HEK293T (cell line): ENCODE measurements at regions not wholly inside any gene's neighbourhood (a gene's known extent, or its start where the extent isn't known, plus 50 kb on each side); places are given as distances from the start of the nearest gene placed in this dataset.

ENCODE experiments used
- ARNT ChIP-seq: fragments of 450-650 bp; IDR thresholded peaks from 2 replicates; pipeline ENCODE4 v1.6.1; 2017; ENCODE audit warnings: mild to moderate bottlenecking
- BHLHE40 ChIP-seq: fragments of 450-650 bp; IDR thresholded peaks from 2 replicates; pipeline ENCODE4 v1.6.1; 2016; ENCODE audit warnings: mild to moderate bottlenecking, moderate library complexity, borderline replicate concordance
- CTBP1 ChIP-seq: fragments of 450-650 bp; IDR thresholded peaks from 2 replicates; pipeline ENCODE4 v1.6.1; 2016; ENCODE audit warnings: borderline replicate concordance
- FOXM1 ChIP-seq: fragments of 450-650 bp; IDR thresholded peaks from 2 replicates; pipeline ENCODE4 v1.6.1; 2017; ENCODE audit warnings: mild to moderate bottlenecking, borderline replicate concordance
- HDGF ChIP-seq: fragments of 450-650 bp; IDR thresholded peaks from 2 replicates; pipeline ENCODE4 v1.6.1; 2017; ENCODE audit warnings: antibody characterized with exemption, borderline replicate concordance
- LEF1 ChIP-seq: fragments of 450-650 bp; IDR thresholded peaks from 2 replicates; pipeline ENCODE4 v1.6.1; 2017; ENCODE audit warnings: mild to moderate bottlenecking, borderline replicate concordance
- NFRKB ChIP-seq: fragments of 450-650 bp; IDR thresholded peaks from 2 replicates; pipeline ENCODE4 v1.6.1; 2016; ENCODE audit warnings: mild to moderate bottlenecking, moderate library complexity
- SP1 ChIP-seq: fragments of 450-650 bp; IDR thresholded peaks from 2 replicates; pipeline ENCODE4 v1.6.1; 2017
- TARDBP ChIP-seq: fragments of 450-650 bp; IDR thresholded peaks from 2 replicates; pipeline ENCODE4 v1.6.1; 2016
- ZNF384 ChIP-seq: fragments of 450-650 bp; IDR thresholded peaks from 2 replicates; pipeline ENCODE4 v1.6.1; 2016
- TF ChIP-seq, protein P1 (sequence below): fragments of 450-650 bp; IDR thresholded peaks from 2 replicates; pipeline ENCODE4 v1.6.1; 2016

DNA sequence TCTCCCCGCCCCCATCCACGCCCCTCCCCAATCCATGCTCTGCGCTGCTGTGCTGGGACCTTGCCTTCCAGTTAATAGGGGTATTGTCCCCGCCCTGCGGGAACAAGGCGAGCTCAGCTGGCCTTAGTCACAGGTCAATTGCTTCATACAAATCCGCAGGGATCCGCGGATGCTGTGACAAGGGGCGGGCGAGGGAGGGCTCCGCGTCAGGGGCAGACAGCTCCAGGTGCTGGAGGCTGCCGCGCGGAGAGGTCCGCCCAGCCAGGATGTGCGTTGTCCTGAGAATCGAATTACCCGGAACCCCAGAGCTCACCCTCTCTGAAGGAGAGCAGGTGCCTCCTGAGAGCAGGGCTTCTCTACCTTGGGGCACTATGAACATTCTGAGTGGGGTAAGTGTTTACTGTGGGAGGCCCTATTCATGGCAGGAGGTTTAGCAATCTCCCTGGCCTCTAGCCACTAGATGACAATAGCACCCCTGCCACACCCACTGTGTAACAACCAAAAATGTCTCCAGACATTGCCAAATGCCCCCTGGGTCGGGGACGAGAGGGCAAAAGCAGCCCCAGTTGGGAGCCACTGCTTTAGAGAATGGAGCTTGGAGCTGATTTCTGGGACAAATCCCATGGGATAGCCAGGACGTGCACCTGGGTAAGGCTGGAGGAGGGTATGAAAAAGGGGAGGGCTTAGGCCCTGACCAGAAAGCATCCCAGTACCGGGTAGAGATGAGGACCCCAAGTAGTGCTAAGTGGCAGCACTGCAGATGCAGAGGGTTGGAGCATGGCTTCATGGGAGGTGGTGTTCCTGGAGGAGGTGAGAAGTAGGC, 138.2 kb downstream of the CYLD start:
- TF ChIP-seq TARDBP = no peak
- TF ChIP-seq, protein P1, sequence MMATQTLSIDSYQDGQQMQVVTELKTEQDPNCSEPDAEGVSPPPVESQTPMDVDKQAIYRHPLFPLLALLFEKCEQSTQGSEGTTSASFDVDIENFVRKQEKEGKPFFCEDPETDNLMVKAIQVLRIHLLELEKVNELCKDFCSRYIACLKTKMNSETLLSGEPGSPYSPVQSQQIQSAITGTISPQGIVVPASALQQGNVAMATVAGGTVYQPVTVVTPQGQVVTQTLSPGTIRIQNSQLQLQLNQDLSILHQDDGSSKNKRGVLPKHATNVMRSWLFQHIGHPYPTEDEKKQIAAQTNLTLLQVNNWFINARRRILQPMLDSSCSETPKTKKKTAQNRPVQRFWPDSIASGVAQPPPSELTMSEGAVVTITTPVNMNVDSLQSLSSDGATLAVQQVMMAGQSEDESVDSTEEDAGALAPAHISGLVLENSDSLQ = no peak
- no peak for TF ChIP-seq SP1
- TF ChIP-seq HDGF = no peak
- TF ChIP-seq LEF1 = no peak
- no peak for TF ChIP-seq CTBP1
- TF ChIP-seq ZNF384 = no peak
- no peak for TF ChIP-seq NFRKB
- TF ChIP-seq FOXM1 = no peak
- TF ChIP-seq BHLHE40 = no peak
- no peak for TF ChIP-seq ARNT
